H9 (cell line): ENCODE measurements at regions not wholly inside any gene's neighbourhood (a gene's known extent, or its start where the extent isn't known, plus 50 kb on each side); places are given as distances from the start of the nearest gene placed in this dataset.
"Not testable (repeated sequence)": the region's sequence is repeated elsewhere in the genome, so short reads cannot be mapped to it uniquely, and the experiment has no call there.

Experiments
- DNase-seq: peaks from one replicate; pipeline ENCODE4 v3.0.0-alpha.2; 2017
- H2AFZ ChIP-seq: one replicate; pipeline ENCODE4 v1.6.1; 2013; ENCODE audit warnings: mild to moderate bottlenecking, low read length, control low read depth, moderate library complexity
- H2AK5ac ChIP-seq: 2 replicates; pipeline ENCODE4 v1.6.1; 2013; ENCODE audit warnings: low read length, control low read depth, mixed read lengths; ENCODE audit not compliant: insufficient read length
- H2BK120ac ChIP-seq: one replicate; pipeline ENCODE4 v1.6.1; 2013; ENCODE audit warnings: low read depth, mild to moderate bottlenecking, low read length, control low read depth, inconsistent platforms; ENCODE audit not compliant: poor library complexity, severe bottlenecking
- H2BK12ac ChIP-seq: 2 replicates; pipeline ENCODE4 v1.6.1; 2013; ENCODE audit warnings: low read length, control low read depth, mixed read lengths, low read depth; ENCODE audit not compliant: insufficient read length
- H2BK15ac ChIP-seq: 2 replicates; pipeline ENCODE4 v1.6.1; 2013; ENCODE audit warnings: low read depth, low read length, control low read depth
- H2BK20ac ChIP-seq: one replicate; pipeline ENCODE4 v1.6.1; 2013; ENCODE audit warnings: low read depth, mild to moderate bottlenecking, low read length, control low read depth, inconsistent platforms; ENCODE audit not compliant: poor library complexity, severe bottlenecking
- H2BK5ac ChIP-seq: 2 replicates; pipeline ENCODE4 v1.6.1; 2013; ENCODE audit warnings: low read length, control low read depth, mixed read lengths; ENCODE audit not compliant: insufficient read length
- H3K14ac ChIP-seq: 2 replicates; pipeline ENCODE4 v1.6.1; 2013; ENCODE audit warnings: low read length, control low read depth; ENCODE audit not compliant: insufficient read depth
- H3K18ac ChIP-seq: 2 replicates; pipeline ENCODE4 v1.6.1; 2013; ENCODE audit warnings: low read depth, mild to moderate bottlenecking, mixed read lengths, low read length, control low read depth; ENCODE audit not compliant: insufficient read length
- H3K23ac ChIP-seq: 2 replicates; pipeline ENCODE4 v1.6.1; 2013; ENCODE audit warnings: low read length, control low read depth, mixed read lengths, low read depth; ENCODE audit not compliant: insufficient read length
- H3K23me2 ChIP-seq: 2 replicates; pipeline ENCODE4 v1.6.1; 2013; ENCODE audit warnings: low read depth, mild to moderate bottlenecking, mixed read lengths, low read length, control low read depth; ENCODE audit not compliant: insufficient read length, poor library complexity, severe bottlenecking
- H3K27ac ChIP-seq: 2 replicates; pipeline ENCODE4 v1.5.1; 2013; ENCODE audit warnings: low read length, control low read depth, mixed read lengths, low read depth; ENCODE audit not compliant: insufficient read length
- H3K27me3 ChIP-seq: 2 replicates; pipeline ENCODE4 v1.6.1; 2013; ENCODE audit warnings: low read length, control low read depth, inconsistent platforms; ENCODE audit not compliant: insufficient read depth
- H3K4ac ChIP-seq: 2 replicates; pipeline ENCODE4 v1.6.1; 2013; ENCODE audit warnings: low read depth, mild to moderate bottlenecking, control low read depth, inconsistent platforms, low read length, moderate library complexity
- H3K4me1 ChIP-seq: 2 replicates; pipeline ENCODE4 v1.6.1; 2013; ENCODE audit warnings: low read length, control low read depth, inconsistent platforms; ENCODE audit not compliant: insufficient read depth
- H3K4me2 ChIP-seq: 2 replicates; pipeline ENCODE4 v1.6.1; 2013; ENCODE audit warnings: low read length, control low read depth, mixed read lengths; ENCODE audit not compliant: insufficient read length, insufficient read depth
- H3K56ac ChIP-seq: 2 replicates; pipeline ENCODE4 v1.6.1; 2013; ENCODE audit warnings: low read depth, mild to moderate bottlenecking, mixed read lengths, low read length, control low read depth; ENCODE audit not compliant: insufficient read length
- H3K79me1 ChIP-seq: 2 replicates; pipeline ENCODE4 v1.6.1; 2013; ENCODE audit warnings: low read depth, mild to moderate bottlenecking, moderate library complexity, low read length, control low read depth, inconsistent platforms; ENCODE audit not compliant: insufficient read depth, poor library complexity, severe bottlenecking
- H3K79me2 ChIP-seq: 2 replicates; pipeline ENCODE4 v1.6.1; 2013; ENCODE audit warnings: low read length, control low read depth, inconsistent platforms; ENCODE audit not compliant: insufficient read depth
- H3K9ac ChIP-seq: 2 replicates; pipeline ENCODE4 v1.6.1; 2013; ENCODE audit warnings: low read length, control low read depth, mixed read lengths; ENCODE audit not compliant: insufficient read length; ENCODE audit errors: extremely low read depth
- H3K9me3 ChIP-seq: one replicate; pipeline ENCODE4 v1.6.1; 2013; ENCODE audit warnings: low read depth, low read length, inconsistent platforms; ENCODE audit not compliant: control insufficient read depth
- H3T11ph ChIP-seq: one replicate; pipeline ENCODE4 v1.6.1; 2013; ENCODE audit warnings: mild to moderate bottlenecking, low read length, control low read depth, inconsistent platforms
- H4K20me1 ChIP-seq: one replicate; pipeline ENCODE4 v1.6.1; 2013; ENCODE audit not compliant: control insufficient read depth, insufficient read length, insufficient read depth
- H4K5ac ChIP-seq: 2 replicates; pipeline ENCODE4 v1.6.1; 2013; ENCODE audit warnings: low read depth, mild to moderate bottlenecking, mixed read lengths, low read length, control low read depth; ENCODE audit not compliant: insufficient read length
- H4K8ac ChIP-seq: replicated peaks from 2 replicates; pipeline ENCODE4 v1.6.1; 2013; ENCODE audit warnings: low read length, control low read depth, mixed read lengths, low read depth; ENCODE audit not compliant: insufficient read length
- H4K91ac ChIP-seq: 2 replicates; pipeline ENCODE4 v1.6.1; 2013; ENCODE audit warnings: low read depth, mild to moderate bottlenecking, moderate library complexity, mixed read lengths, low read length, control low read depth; ENCODE audit not compliant: insufficient read length
- H3K27ac Mint-ChIP-seq, 3 experiments: 2 replicates in 2 of 3; 3 replicates in 1 of 3; pipeline ENCODE4 v1.8.0; 2020 to 2021; ENCODE audit warnings: mixed read lengths in 3 of 3, mild to moderate bottlenecking in 1 of 3, moderate library complexity in 1 of 3
- H3K27me3 Mint-ChIP-seq: 2 replicates; pipeline ENCODE4 v1.8.0; 2021; ENCODE audit warnings: low read depth, mild to moderate bottlenecking, moderate library complexity, mixed read lengths
- H3K36me3 Mint-ChIP-seq, 3 experiments: 2 replicates in 2 of 3; 3 replicates in 1 of 3; pipeline ENCODE4 v1.8.0; 2020 to 2021; ENCODE audit warnings: low read depth in 3 of 3, mixed read lengths in 3 of 3; ENCODE audit not compliant: insufficient read depth in 1 of 3
- H3K4me1 Mint-ChIP-seq, 2 experiments: 2 replicates each; pipeline ENCODE4 v1.8.0; 2020; ENCODE audit warnings: mixed read lengths in 2 of 2
- H3K4me3 Mint-ChIP-seq, 2 experiments: 2 replicates in 1 of 2; 3 replicates in 1 of 2; pipeline ENCODE4 v1.8.0; 2020 to 2021; ENCODE audit warnings: mild to moderate bottlenecking in 2 of 2, mixed read lengths in 2 of 2, moderate library complexity in 1 of 2
- H3K9me3 Mint-ChIP-seq, 2 experiments: 2 replicates in 1 of 2; 3 replicates in 1 of 2; pipeline ENCODE4 v1.8.0; 2020; ENCODE audit warnings: mild to moderate bottlenecking in 2 of 2, mixed read lengths in 2 of 2, moderate library complexity in 1 of 2
- WGBS: extraction: QIAGEN DNeasy Blood & Tissue Kit; methylation state at CpG from one replicate; pipeline ENCODE4 v1.1.7; 2013; ENCODE audit warnings: missing lambda C conversion rate, low lambda C conversion rate, mixed read lengths; ENCODE audit not compliant: insufficient read length; ENCODE audit errors: extremely low coverage; 5-methylcytosine and 5-hydroxymethylcytosine counted together
- TF ChIP-seq, protein P1 (sequence below): fragments of 200-600 bp; sonication (generic); conservative IDR thresholded peaks from 3 replicates; pipeline ENCODE4 v1.8.0; 2021; ENCODE audit warnings: antibody characterized with exemption, mild to moderate bottlenecking

DNA sequence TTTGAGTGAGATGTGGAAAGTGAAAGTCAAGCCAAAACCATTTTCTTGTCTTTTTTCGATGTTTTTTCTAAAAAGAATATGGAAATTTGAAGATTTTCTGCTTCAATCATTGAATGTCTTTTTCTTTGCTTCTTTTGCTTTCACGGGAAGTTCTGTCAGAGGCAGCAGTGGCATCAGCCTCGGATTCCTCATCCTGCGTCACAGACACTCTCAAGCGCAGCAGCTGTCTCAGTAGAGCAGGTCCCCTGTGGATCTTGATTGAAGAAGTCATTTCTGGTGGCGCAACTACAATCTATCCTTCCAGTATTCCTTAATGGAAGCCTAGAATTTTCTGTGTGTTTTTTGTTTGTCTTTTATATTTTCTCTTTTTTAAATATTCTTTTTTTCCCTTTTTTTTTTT, 52.7 kb upstream of the NEIL3 start:
- Histone ChIP-seq H3K4ac (no peak overlapping the region), H2BK15ac (no peak overlapping the region), H4K20me1 (no peaks in the 10 kb centered on the region), H2AK5ac (no peak overlapping the region), H3K27ac (no peak overlapping the region), H3K23me2 (no peaks in the 10 kb centered on the region), H3K4me1 (no peaks in the 10 kb centered on the region), H2AFZ (no peak overlapping the region), H4K8ac (no peak overlapping the region), H4K5ac (no peak overlapping the region), H2BK20ac (no peak overlapping the region), H3K4me2 (no peak overlapping the region), H3K79me2 (no peaks in the 10 kb centered on the region), H3K9me3 (no peaks in the 10 kb centered on the region), H3K79me1 (no peaks in the 10 kb centered on the region), H3K56ac (no peak overlapping the region), H3T11ph (no peak overlapping the region), H3K14ac (no peak overlapping the region), H3K23ac (no peak overlapping the region), H2BK12ac (no peak overlapping the region), H3K27me3 (no peaks in the 10 kb centered on the region), H4K91ac (no peak overlapping the region), H2BK120ac (no peak overlapping the region), H3K18ac (no peak overlapping the region), H2BK5ac (no peak overlapping the region), H3K9ac (no peak overlapping the region)
- Mint-ChIP-seq H3K27ac (no peak overlapping the region), H3K4me3 (no peak overlapping the region), H3K27me3 (peaks cover 9% of the 10 kb centered on the region), H3K9me3 (peaks cover 0 to 3% of the 10 kb centered on the region in 2 experiments; a peak in 2 of 5 replicates), H3K4me1 (peaks cover 10 to 12% of the 10 kb centered on the region in 2 experiments), H3K36me3 (no peaks in the 10 kb centered on the region)
- no CpG with 5 or more reads among the region's 6 CpGs for WGBS
- no peak for DNase-seq
- TF ChIP-seq, protein P1, sequence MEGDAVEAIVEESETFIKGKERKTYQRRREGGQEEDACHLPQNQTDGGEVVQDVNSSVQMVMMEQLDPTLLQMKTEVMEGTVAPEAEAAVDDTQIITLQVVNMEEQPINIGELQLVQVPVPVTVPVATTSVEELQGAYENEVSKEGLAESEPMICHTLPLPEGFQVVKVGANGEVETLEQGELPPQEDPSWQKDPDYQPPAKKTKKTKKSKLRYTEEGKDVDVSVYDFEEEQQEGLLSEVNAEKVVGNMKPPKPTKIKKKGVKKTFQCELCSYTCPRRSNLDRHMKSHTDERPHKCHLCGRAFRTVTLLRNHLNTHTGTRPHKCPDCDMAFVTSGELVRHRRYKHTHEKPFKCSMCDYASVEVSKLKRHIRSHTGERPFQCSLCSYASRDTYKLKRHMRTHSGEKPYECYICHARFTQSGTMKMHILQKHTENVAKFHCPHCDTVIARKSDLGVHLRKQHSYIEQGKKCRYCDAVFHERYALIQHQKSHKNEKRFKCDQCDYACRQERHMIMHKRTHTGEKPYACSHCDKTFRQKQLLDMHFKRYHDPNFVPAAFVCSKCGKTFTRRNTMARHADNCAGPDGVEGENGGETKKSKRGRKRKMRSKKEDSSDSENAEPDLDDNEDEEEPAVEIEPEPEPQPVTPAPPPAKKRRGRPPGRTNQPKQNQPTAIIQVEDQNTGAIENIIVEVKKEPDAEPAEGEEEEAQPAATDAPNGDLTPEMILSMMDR, result no peak

DNA sequence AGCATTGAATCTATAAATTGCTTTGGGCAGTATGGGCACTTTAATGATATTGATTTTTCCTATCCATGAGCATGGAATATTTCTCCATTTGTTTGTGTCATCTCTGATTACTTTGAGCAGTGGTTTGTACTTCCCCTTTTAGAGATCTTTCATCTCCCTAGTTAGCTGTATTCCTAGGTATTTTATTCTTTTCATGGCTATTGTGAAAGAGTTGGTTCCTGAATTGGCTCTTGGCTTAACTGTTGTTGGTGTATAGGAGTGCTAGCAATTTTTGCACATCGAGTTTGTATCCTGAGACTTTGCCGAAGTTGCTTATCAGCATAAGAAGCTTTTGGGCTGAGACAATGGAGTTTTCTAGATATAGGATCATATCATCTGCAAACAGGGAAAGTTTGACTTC, 50.2 kb upstream of the NEIL3 start:
- H2BK20ac ChIP-seq, H3K56ac ChIP-seq, H4K8ac ChIP-seq, H2BK5ac ChIP-seq, H3K27me3 ChIP-seq, H3K23me2 ChIP-seq, H3K27me3 Mint-ChIP-seq, H2BK120ac ChIP-seq, DNase-seq, H3K4ac ChIP-seq, H3K4me2 ChIP-seq, H3K27ac ChIP-seq, H2AFZ ChIP-seq, H3K9me3 Mint-ChIP-seq, H3T11ph ChIP-seq, H3K9me3 ChIP-seq, H4K5ac ChIP-seq, H3K14ac ChIP-seq, H3K9ac ChIP-seq, H4K20me1 ChIP-seq, H3K4me1 ChIP-seq, H3K79me2 ChIP-seq, H2AK5ac ChIP-seq, H3K23ac ChIP-seq, H4K91ac ChIP-seq, H3K4me3 Mint-ChIP-seq, H3K36me3 Mint-ChIP-seq, H3K27ac Mint-ChIP-seq, H3K79me1 ChIP-seq, H3K18ac ChIP-seq, H2BK12ac ChIP-seq, H2BK15ac ChIP-seq: not testable (repeated sequence)
- WGBS, result no CpG with 5 or more reads among the region's 2 CpGs
- peaks cover 12 to 17% of the 10 kb centered on the region in 2 experiments for H3K4me1 Mint-ChIP-seq
